Natural killer cell (primary cell): ENCODE measurements at regions not wholly inside any gene's neighbourhood (a gene's known extent, or its start where the extent isn't known, plus 50 kb on each side); places are given as distances from the start of the nearest gene placed in this dataset.

Experiments
- ATAC-seq, 3 donors: fragments of 150-1000 bp in 2 of 3; fragments of 200-7000 bp in 1 of 3; cut with Tn5 transposase; 1 replicate in 1 of 3; 2 replicates in 2 of 3; pipeline ENCODE4 v1.10.0; 2021; ENCODE audit warnings: mild to moderate bottlenecking in 2 of 3, moderate library complexity in 2 of 3
- DNase-seq, 2 donors: peaks; one replicate each; pipeline versions ENCODE4 v3.0.0 to v3.0.0-alpha.2; 2013 to 2021; ENCODE audit warnings: mixed read lengths in 1 of 2
- H3K27ac ChIP-seq: one replicate; pipeline ENCODE4 v1.5.1; 2013; ENCODE audit warnings: mild to moderate bottlenecking, low read length
- H3K27me3 ChIP-seq: one replicate; pipeline ENCODE4 v1.6.1; 2013; ENCODE audit warnings: low read length; ENCODE audit not compliant: control insufficient read depth, insufficient read depth
- H3K36me3 ChIP-seq: one replicate; pipeline ENCODE4 v1.6.1; 2013; ENCODE audit warnings: low read length; ENCODE audit not compliant: control insufficient read depth, insufficient read depth
- H3K4me1 ChIP-seq: one replicate; pipeline ENCODE4 v1.6.1; 2013; ENCODE audit warnings: low read length; ENCODE audit not compliant: control insufficient read depth, insufficient read depth
- H3K4me3 ChIP-seq: one replicate; pipeline ENCODE4 v1.5.1; 2013; ENCODE audit warnings: low read length
- H3K9me3 ChIP-seq: one replicate; pipeline ENCODE4 v1.6.1; 2013; ENCODE audit warnings: low read length; ENCODE audit not compliant: control insufficient read depth, insufficient read depth
- H3K27ac Mint-ChIP-seq, 2 donors: one replicate each; pipeline ENCODE4 v1.8.0; 2022; ENCODE audit warnings: mild to moderate bottlenecking in 2 of 2, mixed read lengths in 2 of 2, moderate library complexity in 1 of 2
- H3K27me3 Mint-ChIP-seq, 2 donors: one replicate each; pipeline ENCODE4 v1.8.0; 2022; ENCODE audit warnings: low read depth in 2 of 2, mixed read lengths in 2 of 2
- H3K36me3 Mint-ChIP-seq: one replicate; pipeline ENCODE4 v1.8.0; 2022; ENCODE audit warnings: mixed read lengths
- H3K4me1 Mint-ChIP-seq, 2 donors: one replicate each; pipeline ENCODE4 v1.8.0; 2022; ENCODE audit warnings: mixed read lengths in 2 of 2
- H3K4me3 Mint-ChIP-seq: one replicate; pipeline ENCODE4 v1.8.0; 2022; ENCODE audit warnings: mild to moderate bottlenecking, moderate library complexity, mixed read lengths
- H3K9me3 Mint-ChIP-seq, 2 donors: one replicate each; pipeline ENCODE4 v1.8.0; 2022; ENCODE audit warnings: mixed read lengths in 2 of 2
- CTCF ChIP-seq: fragments of 200-600 bp; IDR thresholded peaks from one replicate; pipeline ENCODE4 v1.8.0; 2022; ENCODE audit warnings: antibody characterized with exemption
- WGBS: methylation state at CpG from one replicate; pipeline ENCODE4 v1.1.7; 2013; ENCODE audit warnings: missing lambda C conversion rate; ENCODE audit not compliant: insufficient coverage; 5-methylcytosine and 5-hydroxymethylcytosine counted together
- intact Hi-C: fragments of 100-400 bp; cut with micrococcal nuclease; formaldehyde crosslinking; loops from one replicate; pipeline ENCODE4 v1.14.2; 2022

DNA sequence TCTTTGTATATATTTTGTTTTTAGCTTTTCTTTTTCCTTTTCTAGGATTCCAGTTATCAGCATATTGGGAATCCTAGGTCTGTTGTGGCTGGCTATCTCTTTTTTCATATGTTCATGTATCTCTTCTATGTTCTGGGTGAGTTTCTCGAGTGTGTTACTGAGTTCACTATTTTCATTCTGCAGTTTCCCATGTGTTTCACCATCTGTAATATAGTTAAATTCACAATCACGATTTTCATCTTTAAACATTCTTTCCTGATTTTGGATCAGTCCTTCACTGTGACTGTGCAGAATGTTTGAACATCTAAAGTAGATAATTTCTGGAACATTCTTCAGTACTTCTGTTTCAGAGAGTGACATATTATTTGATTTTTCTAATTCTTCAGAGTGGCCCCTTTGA, 862.1 kb downstream of the OLFM4 start:
- no peak overlapping the region for H3K27ac Mint-ChIP-seq
- TF ChIP-seq CTCF, result no peak

GRCh38 chr13:53901593-53901992, 873.0 kb downstream of the OLFM4 start:
- DNase-seq (no peak), ATAC-seq (no peak)
- no peak for TF ChIP-seq CTCF
- Histone ChIP-seq H3K4me3 (no peak overlapping the region), H3K4me1 (no peaks in the 10 kb centered on the region), H3K9me3 (no peaks in the 10 kb centered on the region), H3K27me3 (no peaks in the 10 kb centered on the region), H3K27ac (no peak overlapping the region), H3K36me3 (no peaks in the 10 kb centered on the region)
- Mint-ChIP-seq H3K4me1 (no peaks in the 10 kb centered on the region), H3K4me3 (no peak overlapping the region), H3K9me3 (peaks cover 16 to 31% of the 10 kb centered on the region in 2 donors), H3K36me3 (no peaks in the 10 kb centered on the region), H3K27me3 (no peaks in the 10 kb centered on the region), H3K27ac (no peak overlapping the region)
- intact Hi-C loops, result no loop called here

More for the DNA sequence above, 862.1 kb downstream of the OLFM4 start:
- Mint-ChIP-seq H3K27me3 (no peaks in the 10 kb centered on the region), H3K4me1 (no peaks in the 10 kb centered on the region), H3K36me3 (no peaks in the 10 kb centered on the region), H3K4me3 (no peak overlapping the region), H3K9me3 (peaks cover 9 to 11% of the 10 kb centered on the region in 2 donors)
- no peaks in the 10 kb centered on the region for H3K36me3 ChIP-seq
- no CpG with 5 or more reads among the region's 2 CpGs for WGBS
- H3K9me3 ChIP-seq, result no peaks in the 10 kb centered on the region
- ATAC-seq (no peak), DNase-seq (no peak)
- no peak overlapping the region for H3K27ac ChIP-seq
- H3K4me3 ChIP-seq, result no peak overlapping the region
- intact Hi-C loops, result no loop called here
- H3K27me3 ChIP-seq, result no peaks in the 10 kb centered on the region
- no peaks in the 10 kb centered on the region for H3K4me1 ChIP-seq

GRCh38 chr13:53907891-53908290, 879.3 kb downstream of the OLFM4 start:
- no peak for TF ChIP-seq CTCF
- H3K36me3 ChIP-seq, result no peaks in the 10 kb centered on the region
- H3K4me3 ChIP-seq, result no peak overlapping the region
- no peaks in the 10 kb centered on the region for H3K36me3 Mint-ChIP-seq
- no peaks in the 10 kb centered on the region for H3K4me1 ChIP-seq
- H3K27ac ChIP-seq, result no peak overlapping the region
- H3K4me3 Mint-ChIP-seq, result no peak overlapping the region
- H3K27ac Mint-ChIP-seq, result no peak overlapping the region
- intact Hi-C loops, result no loop called here
- 80% methylated on average over 1 of the region's 2 CpGs for WGBS
- no peaks in the 10 kb centered on the region for H3K9me3 ChIP-seq
- H3K9me3 Mint-ChIP-seq, result peaks cover 9% of the 10 kb centered on the region in 2 donors
- DNase-seq, result no peak
- H3K27me3 ChIP-seq, result no peaks in the 10 kb centered on the region
- ATAC-seq, result no peak
- no peaks in the 10 kb centered on the region for H3K27me3 Mint-ChIP-seq
- no peaks in the 10 kb centered on the region for H3K4me1 Mint-ChIP-seq

GRCh38 chr13:53920916-53921315, 892.3 kb downstream of the OLFM4 start:
- ATAC-seq, result no peak
- peaks cover 9% of the 10 kb centered on the region for H3K36me3 Mint-ChIP-seq
- no peaks in the 10 kb centered on the region for H3K4me1 Mint-ChIP-seq
- no peaks in the 10 kb centered on the region for H3K27me3 ChIP-seq
- H3K9me3 ChIP-seq, result no peaks in the 10 kb centered on the region
- H3K4me3 ChIP-seq, result no peak overlapping the region
- 86% methylated on average over 10 of the region's 10 CpGs for WGBS
- TF ChIP-seq CTCF, result no peak
- H3K27ac ChIP-seq, result no peak overlapping the region
- H3K27ac Mint-ChIP-seq, result no peak overlapping the region
- no peaks in the 10 kb centered on the region for H3K27me3 Mint-ChIP-seq
- no peak for DNase-seq
- no peak overlapping the region for H3K4me3 Mint-ChIP-seq
- H3K4me1 ChIP-seq, result no peaks in the 10 kb centered on the region
- peaks cover 20 to 22% of the 10 kb centered on the region in 2 donors for H3K9me3 Mint-ChIP-seq
- intact Hi-C loops, result no loop called here
- H3K36me3 ChIP-seq, result no peaks in the 10 kb centered on the region
